Posterior cingulate gyrus (tissue), 11 donors: ENCODE measurements at regions not wholly inside any gene's neighbourhood (a gene's known extent, or its start where the extent isn't known, plus 50 kb on each side); places are given as distances from the start of the nearest gene placed in this dataset.
A peak's percentile ranks its signal among the peaks of the same experiment; 100 is the strongest.

Experiments
- DNase-seq, 10 donors: peaks; one replicate each; pipeline versions ENCODE4 v3.0.0 to v3.0.0-alpha.2; 2020 to 2021; ENCODE audit warnings: mixed read lengths in 3 of 10
- intact Hi-C: fragments of 100-400 bp; cut with DNase I; formaldehyde crosslinking; loops from one replicate; pipeline ENCODE4 v1.15.1; 2023

DNA sequence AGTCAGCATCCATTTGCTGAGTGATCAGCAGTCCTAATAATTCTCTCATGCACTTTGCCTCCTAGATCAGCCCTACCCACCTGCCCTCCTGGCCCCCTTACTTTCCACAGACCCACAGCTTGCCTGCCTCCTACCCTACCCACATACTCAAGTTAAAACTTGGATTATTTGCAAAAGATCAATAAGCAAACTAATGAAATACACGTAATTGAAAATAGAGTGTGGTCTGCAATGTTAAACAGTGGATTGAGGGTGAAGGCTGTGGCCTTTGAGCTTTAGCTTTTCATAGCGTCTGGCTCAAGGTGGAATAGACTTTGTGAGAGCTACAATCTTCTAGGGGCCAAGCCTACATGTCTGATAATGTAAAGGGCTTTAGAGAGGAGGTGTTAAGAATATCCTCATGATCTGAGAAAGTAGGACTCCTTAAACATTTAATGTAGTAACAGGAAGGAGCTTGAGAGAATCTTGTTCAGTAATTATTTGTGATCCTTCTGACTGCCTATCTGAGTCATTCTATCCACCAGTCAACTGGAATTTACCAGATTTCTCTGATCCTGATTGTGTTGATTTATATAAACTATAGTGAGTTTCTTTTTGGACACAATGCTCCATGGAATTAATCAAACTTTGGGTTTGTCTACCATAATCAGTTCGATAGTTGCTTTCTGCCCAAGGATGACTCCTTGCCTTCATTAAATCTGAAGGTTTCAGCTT, 310.0 kb downstream of the HRH4 start:
- no peak for DNase-seq
- intact Hi-C loops, result no loop called here

- no peak for DNase-seq
- intact Hi-C loops, result no loop called here
These were observed 310.9 kb downstream of the HRH4 start for GRCh38 chr18:24771300-24771699.

DNA sequence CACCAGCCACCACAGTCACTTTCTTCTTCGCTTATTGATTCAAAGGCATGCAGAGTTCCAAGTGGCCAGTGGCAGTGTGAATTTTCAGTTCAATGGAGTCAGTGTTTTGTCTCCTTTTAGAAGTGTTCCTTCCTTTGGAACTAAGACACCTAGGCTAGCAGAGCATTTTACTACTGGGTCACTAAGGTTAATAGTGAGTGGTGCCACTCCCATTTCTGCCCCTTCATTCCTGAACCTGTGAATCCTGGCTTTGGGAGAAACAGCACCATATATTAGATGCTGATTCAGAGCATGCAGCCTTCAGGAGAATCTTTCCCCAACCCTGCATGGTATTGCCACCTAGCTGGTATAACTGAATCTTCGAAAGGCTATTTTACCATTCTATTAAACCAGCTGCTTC, 312.7 kb downstream of the HRH4 start:
- intact Hi-C loops, result no loop called here
- no peak for DNase-seq

- intact Hi-C loops, result no loop called here
- no peak for DNase-seq
These were observed 315.6 kb downstream of the HRH4 start for GRCh38 chr18:24776019-24776418.

DNA sequence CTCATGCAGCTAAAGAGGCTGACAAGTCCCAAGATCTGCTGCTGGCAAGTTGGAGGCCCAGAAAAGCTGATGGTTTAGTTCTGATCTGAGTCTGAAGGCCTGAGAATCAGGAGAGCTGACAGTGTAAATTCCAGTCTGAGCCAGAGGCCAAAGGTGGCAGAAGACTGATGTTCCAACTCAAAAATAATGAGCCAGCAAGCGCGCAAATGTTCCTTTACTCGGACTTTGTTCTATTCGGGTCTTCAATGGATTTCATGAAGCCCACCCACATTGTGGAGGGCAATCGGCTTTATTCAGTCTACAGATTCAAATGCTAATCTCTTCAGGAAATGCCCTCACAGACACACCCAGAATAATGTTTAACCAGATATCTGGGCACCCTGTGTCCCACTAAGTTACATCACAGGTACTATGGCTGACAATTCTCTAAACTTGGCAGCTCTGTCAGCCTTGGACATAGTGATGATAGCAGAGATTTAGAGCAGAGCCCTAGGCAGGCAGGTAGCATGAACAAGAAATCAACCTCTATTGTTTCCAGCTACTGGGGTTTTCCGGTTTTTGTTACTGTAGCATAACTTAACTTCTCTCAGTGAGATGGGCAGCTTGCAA, 318.5 kb downstream of the HRH4 start:
- DNase-seq, result no peak
- intact Hi-C loops, result no loop called here

DNA sequence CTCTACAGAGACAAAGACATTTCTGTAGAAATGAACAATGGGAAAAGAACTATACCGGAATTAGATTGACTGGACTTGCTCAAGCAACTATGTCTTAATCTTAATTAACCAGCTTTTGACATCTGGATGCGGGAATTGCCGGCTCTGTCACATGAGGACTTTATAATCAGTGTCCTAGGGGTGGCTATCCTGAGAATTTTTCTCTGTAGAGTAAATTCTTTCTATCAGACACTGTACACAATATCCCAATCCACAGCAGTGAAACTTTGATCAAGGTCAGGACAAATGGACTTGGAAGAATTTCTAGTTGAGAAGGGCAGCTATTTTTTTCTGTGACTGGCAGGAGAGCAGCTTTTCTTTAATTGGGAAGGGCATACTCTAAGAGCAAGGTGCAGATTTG, 322.1 kb downstream of the HRH4 start:
- intact Hi-C loops, result no loop called here
- DNase-seq, result no peak

- intact Hi-C loops, result no loop called here
- DNase-seq, result peak in 1 of 10 donors; percentile 26
These were observed 324.6 kb downstream of the HRH4 start for GRCh38 chr18:24785019-24785418.

- no peak for DNase-seq
- intact Hi-C loops, result no loop called here
These were observed 325.6 kb downstream of the HRH4 start for GRCh38 chr18:24786027-24786426.

DNA sequence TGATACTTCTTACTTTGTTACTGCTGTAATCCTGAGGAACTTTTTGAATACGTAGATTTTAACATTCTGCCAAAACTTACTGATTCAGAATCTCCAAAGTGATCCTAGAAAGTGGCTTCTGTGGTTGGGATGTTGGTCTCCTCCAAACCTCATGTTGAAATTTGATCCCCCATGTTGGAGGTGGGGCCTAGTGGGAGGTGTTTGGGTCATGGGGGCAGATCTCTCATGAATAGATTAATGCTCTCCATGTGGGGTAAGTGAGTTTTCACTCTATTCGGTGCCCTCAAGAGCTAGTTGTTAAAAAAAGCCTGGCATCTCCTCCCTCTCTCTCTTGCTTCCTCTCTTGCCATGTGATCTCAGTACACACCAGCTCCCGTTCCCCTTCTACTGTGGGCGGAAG, 329.9 kb downstream of the HRH4 start:
- DNase-seq, result no peak
- intact Hi-C loops, result no loop called here

DNA sequence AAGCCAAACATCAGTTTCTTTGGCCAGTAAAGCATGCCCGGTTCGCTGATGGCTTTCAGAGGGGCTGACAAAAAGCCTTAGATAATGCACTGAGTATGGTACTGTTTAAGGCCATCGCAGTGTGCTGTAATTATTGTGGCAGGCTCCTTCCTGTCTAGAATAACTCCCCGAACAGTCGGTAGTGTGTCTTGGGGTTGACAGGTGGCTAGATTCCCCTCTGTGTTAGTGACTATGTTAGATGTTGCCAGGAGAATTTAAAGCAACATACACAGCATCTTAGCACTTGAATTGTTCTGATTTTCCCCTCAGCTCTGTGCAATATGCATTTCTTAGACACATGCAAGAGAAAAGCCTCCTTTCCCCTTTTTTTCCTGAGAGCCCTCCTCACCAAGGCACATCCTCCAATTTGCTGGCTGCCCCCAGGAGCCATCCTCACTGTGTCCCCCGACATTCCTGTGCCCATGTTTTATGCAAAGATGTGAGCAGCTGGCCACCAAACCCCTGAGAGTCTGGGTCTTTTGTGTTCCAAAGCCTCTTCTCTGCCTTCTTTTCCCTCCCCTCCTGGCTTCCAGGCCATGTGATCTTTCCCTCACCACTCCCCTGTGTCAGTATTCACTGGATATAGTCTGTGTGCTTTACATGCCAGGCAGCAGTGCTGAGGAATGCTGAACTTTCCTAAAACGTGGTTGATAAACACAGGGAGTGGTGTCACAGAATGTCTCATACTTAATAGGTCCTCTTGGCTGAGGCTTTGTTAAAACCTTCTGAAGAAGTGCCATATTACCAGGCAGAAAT, 331.5 kb downstream of the HRH4 start:
- intact Hi-C loops, result no loop called here
- no peak for DNase-seq

- intact Hi-C loops, result no loop called here
- DNase-seq, result peak in 1 of 10 donors; percentile 21
These were observed 333.3 kb downstream of the HRH4 start for GRCh38 chr18:24793742-24794141.

- intact Hi-C loops, result no loop called here
- no peak for DNase-seq
These were observed 334.7 kb downstream of the HRH4 start for GRCh38 chr18:24795129-24795528.

DNA sequence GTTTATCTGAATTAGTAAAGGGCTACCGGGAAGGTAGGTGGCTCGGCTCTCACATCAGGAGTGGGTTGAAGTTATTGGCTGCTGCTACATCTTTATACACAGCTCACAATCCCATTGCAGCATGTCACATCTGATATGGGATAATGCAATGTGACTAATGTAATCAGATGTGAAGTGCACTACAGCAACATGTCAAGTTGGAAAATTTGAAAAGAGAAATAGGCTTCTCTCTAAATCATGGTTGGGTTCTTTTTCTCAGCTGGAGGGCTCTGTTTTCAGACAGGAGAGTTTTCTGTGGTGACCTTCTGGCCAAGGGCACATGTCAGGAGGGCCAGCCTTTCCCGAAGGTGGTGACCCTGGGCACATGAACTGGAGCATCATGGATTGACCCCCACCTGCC, 337.5 kb downstream of the HRH4 start:
- intact Hi-C loops, result no loop called here
- no peak for DNase-seq

GRCh38 chr18:24799176-24799575, 338.7 kb downstream of the HRH4 start:
- no peak for DNase-seq
- intact Hi-C loops, result no loop called here

DNA sequence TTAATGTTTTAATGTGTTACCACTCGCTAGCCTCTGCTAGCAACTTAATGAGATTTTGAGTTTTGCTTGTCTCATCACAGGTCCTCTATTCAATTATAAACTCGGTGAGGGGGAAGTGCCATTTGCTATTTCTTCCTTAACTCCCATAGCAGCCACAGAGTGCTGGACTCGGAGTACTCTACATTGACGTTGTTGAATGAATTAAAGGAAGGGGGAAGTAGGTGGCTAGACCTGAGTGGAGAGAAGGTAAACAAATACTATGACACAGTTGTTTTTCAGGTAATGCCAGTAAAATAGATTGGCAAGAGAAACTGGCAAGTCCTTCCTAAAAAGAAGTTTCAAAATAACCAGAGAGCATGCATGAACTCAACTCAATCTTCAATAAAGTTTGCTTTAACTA, 339.3 kb downstream of the HRH4 start:
- no peak for DNase-seq
- intact Hi-C loops, result no loop called here

GRCh38 chr18:24801001-24801400, 340.6 kb downstream of the HRH4 start:
- intact Hi-C loops, result no loop called here
- DNase-seq, result no peak

GRCh38 chr18:24802456-24802855, 342.0 kb downstream of the HRH4 start:
- no peak for DNase-seq
- intact Hi-C loops, result no loop called here

GRCh38 chr18:24805156-24805555, 344.7 kb downstream of the HRH4 start:
- intact Hi-C loops, result no loop called here
- DNase-seq, result no peak

GRCh38 chr18:24809173-24809950, 348.9 kb downstream of the HRH4 start:
- DNase-seq, result no peak
- intact Hi-C loops, result no loop called here

GRCh38 chr18:24810561-24811305, 350.3 kb downstream of the HRH4 start:
- intact Hi-C loops, result loop anchor here (10.0 kb wide), 1 partner anchor 54 kb away; no protein-coding TSS in a partner anchor
- DNase-seq, result no peak
